NK-92 treated with Interleukin-12 subunit alpha and Interleukin-12 subunit beta, amount 100 ng/mL, for 24 hours (cell line): ENCODE measurements at regions not wholly inside any gene's neighbourhood (a gene's known extent, or its start where the extent isn't known, plus 50 kb on each side); places are given as distances from the start of the nearest gene placed in this dataset.
"Not testable (repeated sequence)": the region's sequence is repeated elsewhere in the genome, so short reads cannot be mapped to it uniquely, and the experiment has no call there.

ENCODE experiments used
- DNase-seq: peaks from one replicate; lab custom pipeline; 2025; lab: John Stamatoyannopoulos, UW

GRCh38 chr3:30439451-30440053 lies 166.8 kb upstream of the TGFBR2 start:
- DNase-seq = no peak

- DNase-seq = no peak
Measured at GRCh38 chr3:30440147-30440604, 166.2 kb upstream of the TGFBR2 start.

- no peak for DNase-seq
Measured at GRCh38 chr3:30440880-30441279, 165.5 kb upstream of the TGFBR2 start.

GRCh38 chr3:30443756-30444673 lies 162.4 kb upstream of the TGFBR2 start:
- DNase-seq = no peak

- no peak for DNase-seq
Measured at GRCh38 chr3:30448450-30449289, 157.7 kb upstream of the TGFBR2 start.

- DNase-seq = no peak
Measured at GRCh38 chr3:30449290-30449632, 157.1 kb upstream of the TGFBR2 start.

GRCh38 chr3:30452446-30452845 lies 154.0 kb upstream of the TGFBR2 start:
- DNase-seq = no peak

GRCh38 chr3:30453360-30454039 lies 152.9 kb upstream of the TGFBR2 start:
- DNase-seq = no peak

GRCh38 chr3:30454636-30455035 lies 151.8 kb upstream of the TGFBR2 start:
- DNase-seq = no peak

GRCh38 chr3:30455112-30455511 lies 151.3 kb upstream of the TGFBR2 start:
- not testable (repeated sequence) for DNase-seq

GRCh38 chr3:30455840-30456239 lies 150.6 kb upstream of the TGFBR2 start:
- DNase-seq = no peak

- DNase-seq = no peak
Measured at GRCh38 chr3:30456264-30456663, 150.1 kb upstream of the TGFBR2 start.

GRCh38 chr3:30457081-30457480 lies 149.3 kb upstream of the TGFBR2 start:
- no peak for DNase-seq

GRCh38 chr3:30457726-30458125 lies 148.7 kb upstream of the TGFBR2 start:
- DNase-seq = no peak

- DNase-seq = no peak
Measured at GRCh38 chr3:30458376-30459171, 147.8 kb upstream of the TGFBR2 start.

GRCh38 chr3:30461311-30461710 lies 145.1 kb upstream of the TGFBR2 start:
- no peak for DNase-seq

- no peak for DNase-seq
Measured at GRCh38 chr3:30462721-30463470, 143.5 kb upstream of the TGFBR2 start.

GRCh38 chr3:30464381-30464780 lies 142.0 kb upstream of the TGFBR2 start:
- no peak for DNase-seq

GRCh38 chr3:30465454-30465853 lies 140.9 kb upstream of the TGFBR2 start:
- DNase-seq = no peak

- no peak for DNase-seq
Measured at GRCh38 chr3:30467596-30468238, 138.7 kb upstream of the TGFBR2 start.
